ENCODE measurements at regions not wholly inside any gene's neighbourhood (a gene's known extent, or its start where the extent isn't known, plus 50 kb on each side); places are given as distances from the start of the nearest gene placed in this dataset.

GRCh38 chr1:195327361-195327760, 1280.9 kb downstream of the KCNT2 start:
- Histone ChIP-seq H3K4me3 (no peak overlapping the region), H3K27ac (no peak overlapping the region)
- DNase-seq (ENCODE audit: low spot score) = no peak
- TF ChIP-seq, protein P1, sequence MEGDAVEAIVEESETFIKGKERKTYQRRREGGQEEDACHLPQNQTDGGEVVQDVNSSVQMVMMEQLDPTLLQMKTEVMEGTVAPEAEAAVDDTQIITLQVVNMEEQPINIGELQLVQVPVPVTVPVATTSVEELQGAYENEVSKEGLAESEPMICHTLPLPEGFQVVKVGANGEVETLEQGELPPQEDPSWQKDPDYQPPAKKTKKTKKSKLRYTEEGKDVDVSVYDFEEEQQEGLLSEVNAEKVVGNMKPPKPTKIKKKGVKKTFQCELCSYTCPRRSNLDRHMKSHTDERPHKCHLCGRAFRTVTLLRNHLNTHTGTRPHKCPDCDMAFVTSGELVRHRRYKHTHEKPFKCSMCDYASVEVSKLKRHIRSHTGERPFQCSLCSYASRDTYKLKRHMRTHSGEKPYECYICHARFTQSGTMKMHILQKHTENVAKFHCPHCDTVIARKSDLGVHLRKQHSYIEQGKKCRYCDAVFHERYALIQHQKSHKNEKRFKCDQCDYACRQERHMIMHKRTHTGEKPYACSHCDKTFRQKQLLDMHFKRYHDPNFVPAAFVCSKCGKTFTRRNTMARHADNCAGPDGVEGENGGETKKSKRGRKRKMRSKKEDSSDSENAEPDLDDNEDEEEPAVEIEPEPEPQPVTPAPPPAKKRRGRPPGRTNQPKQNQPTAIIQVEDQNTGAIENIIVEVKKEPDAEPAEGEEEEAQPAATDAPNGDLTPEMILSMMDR (IDR thresholded peaks at IDR 0.05) = no peak

- TF ChIP-seq, protein P1 (IDR thresholded peaks at IDR 0.05) = no peak
- H3K27ac ChIP-seq = no peak overlapping the region
- no peak overlapping the region for H3K4me3 ChIP-seq
- DNase-seq (ENCODE audit: low spot score) = no peak
Measured at GRCh38 chr1:195326325-195326724, 1281.9 kb downstream of the KCNT2 start.

DNA sequence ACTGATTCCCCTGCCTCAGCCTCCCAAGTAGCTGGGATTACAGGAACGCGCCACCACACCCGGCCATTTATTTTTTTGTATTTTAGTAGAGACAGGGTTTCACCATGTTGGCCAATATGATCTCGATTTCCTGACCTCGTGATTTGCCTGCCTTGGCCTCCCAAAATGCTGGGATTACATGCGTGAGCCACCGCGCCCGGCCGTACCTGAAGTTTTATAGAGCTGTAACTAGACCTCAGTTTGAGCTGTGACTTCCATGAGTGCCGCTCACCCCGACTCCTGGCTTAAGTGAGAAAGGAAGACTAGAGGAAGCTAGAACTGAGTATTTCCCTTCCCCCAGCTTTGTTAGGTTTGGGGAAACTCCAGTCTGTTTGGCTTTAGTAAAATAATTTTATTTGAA, 1283.1 kb downstream of the KCNT2 start:
- TF ChIP-seq, protein P1 (IDR thresholded peaks at IDR 0.05) = no peak
- no peak for DNase-seq (ENCODE audit: low spot score)
- H3K27ac ChIP-seq = no peak overlapping the region
- no peak overlapping the region for H3K4me3 ChIP-seq

- TF ChIP-seq, protein P1 (IDR thresholded peaks at IDR 0.05) = no peak
- no peak for DNase-seq (ENCODE audit: low spot score)
- Histone ChIP-seq H3K27ac (no peak overlapping the region), H3K4me3 (no peak overlapping the region)
Measured at GRCh38 chr1:195306281-195306680, 1302.0 kb downstream of the KCNT2 start.

- no peak overlapping the region for H3K27ac ChIP-seq
- TF ChIP-seq, protein P1 (IDR thresholded peaks at IDR 0.05) = no peak
- no peak for DNase-seq (ENCODE audit: low spot score)
- no peak overlapping the region for H3K4me3 ChIP-seq
Measured at GRCh38 chr1:195294911-195295310, 1313.3 kb downstream of the KCNT2 start.

- DNase-seq (ENCODE audit: low spot score) = no peak
- TF ChIP-seq, protein P1 (IDR thresholded peaks at IDR 0.05) = no peak
- no peak overlapping the region for H3K27ac ChIP-seq
- no peak overlapping the region for H3K4me3 ChIP-seq
Measured at GRCh38 chr1:195278644-195279043, 1329.6 kb downstream of the KCNT2 start.

GRCh38 chr1:195275710-195276109, 1332.5 kb downstream of the KCNT2 start:
- TF ChIP-seq, protein P1 (IDR thresholded peaks at IDR 0.05) = no peak
- no peak for DNase-seq (ENCODE audit: low spot score)
- Histone ChIP-seq H3K4me3 (no peak overlapping the region), H3K27ac (no peak overlapping the region)
